ENCODE measurements at regions not wholly inside any gene's neighbourhood (a gene's known extent, or its start where the extent isn't known, plus 50 kb on each side); places are given as distances from the start of the nearest gene placed in this dataset.

DNA sequence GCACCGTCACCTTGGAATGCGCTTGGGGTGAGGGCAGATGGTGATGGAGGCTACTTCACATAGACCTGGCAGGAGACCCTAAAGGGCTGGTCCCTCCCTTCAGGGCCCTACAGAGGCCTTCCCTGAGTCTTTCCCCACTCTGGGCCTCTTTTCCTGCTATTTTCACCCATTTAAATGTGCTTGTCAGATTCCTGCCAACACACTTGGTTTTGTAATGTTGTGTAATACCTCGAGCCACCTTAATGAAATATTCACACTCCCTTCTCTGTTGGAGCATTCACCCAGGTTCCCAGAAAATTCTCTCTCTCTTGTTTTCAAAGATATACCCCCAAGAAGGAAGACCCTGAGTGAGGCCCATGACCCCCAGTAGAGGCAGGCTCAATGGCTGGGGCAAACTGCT lies 456.6 kb upstream of the DYNLRB2 start:
- DNase-seq (ENCODE audit: low read depth in 2 of 2), result no peak

DNA sequence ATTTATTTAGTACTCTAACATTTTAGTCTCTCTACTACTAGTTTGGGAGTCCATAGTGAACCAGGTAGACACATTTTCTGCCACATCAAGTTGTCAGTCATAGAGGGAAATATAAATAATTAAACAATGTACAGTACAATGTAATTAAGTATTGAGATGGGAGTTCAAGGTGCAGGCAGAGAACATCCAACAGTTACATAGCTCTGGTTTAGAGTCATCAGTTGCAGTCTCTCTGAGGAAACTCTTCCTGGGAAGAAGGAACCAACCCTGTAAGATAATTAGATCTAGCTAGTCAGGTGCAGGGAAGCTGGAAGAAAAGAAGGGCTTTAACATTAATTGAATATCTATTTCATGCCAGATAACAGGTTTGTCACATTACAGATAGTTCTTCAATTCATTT lies 457.9 kb upstream of the DYNLRB2 start:
- no peak for DNase-seq (ENCODE audit: low read depth in 2 of 2)

DNA sequence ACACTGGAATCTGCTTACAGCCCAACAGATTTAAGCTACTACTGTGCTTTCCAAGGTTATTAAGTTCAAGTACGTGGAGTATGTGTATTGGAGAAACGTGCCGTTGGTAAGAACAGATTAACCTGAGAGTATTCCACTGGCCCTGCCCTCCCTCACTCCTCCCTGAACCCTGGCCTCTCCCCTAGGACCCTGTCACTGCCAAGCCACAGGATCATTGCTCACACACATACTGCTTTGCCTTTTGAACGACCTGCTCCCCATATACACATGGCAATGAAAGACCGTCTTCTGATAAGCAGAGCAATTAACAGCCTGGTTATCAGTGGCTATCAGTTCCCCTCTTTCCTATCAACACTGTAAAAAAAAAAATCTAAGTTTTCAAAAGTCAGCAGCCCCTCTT lies 458.9 kb upstream of the DYNLRB2 start:
- DNase-seq (ENCODE audit: low read depth in 2 of 2), result no peak

DNA sequence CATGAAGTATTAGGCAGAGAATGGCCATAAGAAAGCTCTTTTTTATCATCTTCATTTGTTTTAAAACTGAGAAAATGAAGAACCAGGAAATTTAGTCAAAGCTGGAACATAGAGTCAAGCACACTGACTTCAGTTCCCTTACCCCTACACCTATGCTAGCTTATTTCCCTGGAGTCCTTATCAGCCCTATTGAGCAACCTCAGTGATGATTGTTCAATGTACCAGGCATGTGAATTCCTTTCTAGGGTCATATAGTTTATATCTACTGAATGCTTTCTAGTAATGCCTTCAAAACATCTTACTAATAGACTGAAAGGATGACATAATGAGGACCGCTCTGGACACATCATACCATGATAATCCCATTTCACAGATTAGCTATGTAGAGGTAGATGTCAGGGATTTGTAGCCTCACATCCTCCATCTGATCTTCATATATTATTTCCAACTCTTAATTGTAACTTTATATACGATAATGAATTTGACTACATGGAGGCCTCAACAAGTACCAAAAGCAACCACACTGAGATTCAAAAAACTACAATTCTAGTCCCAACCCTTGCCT lies 460.4 kb upstream of the DYNLRB2 start:
- no peak for DNase-seq (ENCODE audit: low read depth in 2 of 2)

DNA sequence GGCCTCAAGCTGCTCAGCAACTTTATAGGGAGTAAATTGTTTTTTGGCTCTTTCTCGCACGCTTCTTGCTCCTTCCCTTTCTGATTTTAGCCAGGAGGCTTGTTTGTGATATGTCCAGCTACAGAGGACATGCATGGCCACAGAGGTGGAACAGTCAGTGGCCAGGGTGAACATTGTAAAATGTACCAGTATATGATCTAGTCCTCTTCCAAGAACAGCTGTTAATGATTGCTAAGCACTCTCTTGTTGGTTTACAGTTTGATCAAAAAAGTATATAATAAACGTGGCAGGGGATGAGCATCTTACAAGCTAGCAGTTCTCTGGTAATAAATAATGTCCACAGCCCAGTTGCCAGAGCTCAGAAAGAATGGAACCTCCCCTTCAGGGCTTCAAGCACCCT lies 461.7 kb upstream of the DYNLRB2 start:
- DNase-seq (ENCODE audit: low read depth in 2 of 2), result no peak

DNA sequence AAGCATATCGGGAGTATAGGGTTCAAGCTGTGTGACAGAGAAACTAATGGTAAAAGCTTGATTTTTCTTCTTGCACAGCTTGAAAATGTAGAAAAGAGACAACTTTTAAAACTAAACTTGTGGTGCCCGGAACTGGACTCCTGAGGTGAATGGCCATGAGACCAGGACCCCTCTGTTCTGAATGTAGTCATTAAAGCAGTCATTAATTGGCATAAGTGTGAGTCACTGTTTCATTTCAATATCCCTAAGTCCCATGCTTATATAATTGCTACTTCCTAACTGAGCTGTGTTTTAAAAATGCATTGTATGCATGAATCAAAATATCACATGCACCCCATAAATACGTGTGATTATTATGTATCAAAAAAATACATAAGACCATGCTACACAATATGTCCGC lies 463.1 kb upstream of the DYNLRB2 start:
- no peak for DNase-seq (ENCODE audit: low read depth in 2 of 2)

DNA sequence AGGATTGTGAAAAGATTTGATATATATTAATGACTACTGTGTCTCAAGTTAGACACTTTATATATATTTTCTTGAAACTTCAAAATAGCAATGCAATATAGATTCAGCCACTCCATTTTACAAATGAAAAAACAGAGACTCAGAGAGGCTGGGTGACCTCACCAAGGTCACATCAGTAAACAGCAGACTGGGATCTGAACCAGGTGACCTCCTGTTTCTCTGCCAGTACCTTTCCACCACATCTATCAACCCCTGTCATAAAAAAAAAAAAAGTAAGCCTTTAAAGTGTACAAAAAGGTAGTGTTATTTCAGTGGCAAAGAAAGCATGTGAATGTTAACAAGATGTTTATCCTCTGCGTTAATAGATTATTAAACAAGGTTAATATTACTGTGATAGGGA lies 466.5 kb upstream of the DYNLRB2 start:
- DNase-seq (ENCODE audit: low read depth in 2 of 2), result no peak

DNA sequence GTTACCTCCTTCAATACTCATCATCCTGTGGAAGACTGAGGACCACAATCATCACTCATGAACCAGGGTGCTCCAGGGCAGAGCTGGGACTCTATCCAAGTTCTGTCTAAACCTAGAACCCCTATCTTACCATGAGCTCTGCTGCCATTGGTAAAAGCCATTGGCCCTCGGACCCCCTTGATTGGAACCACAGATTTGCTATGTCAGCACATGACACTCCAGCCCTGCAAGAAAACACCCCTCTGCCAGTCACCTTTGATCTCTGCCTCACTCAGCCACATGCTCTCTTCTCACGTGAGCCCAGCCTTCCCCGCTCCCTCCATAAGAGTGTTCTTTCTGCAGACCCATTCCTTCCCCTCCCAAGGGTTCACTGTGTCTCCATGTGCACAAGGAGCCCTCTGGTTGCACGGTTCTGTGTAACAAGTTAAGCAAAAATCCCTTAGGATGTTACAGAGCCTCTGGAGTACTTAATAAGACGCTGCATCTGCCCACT lies 468.8 kb upstream of the DYNLRB2 start:
- no peak for DNase-seq (ENCODE audit: low read depth in 2 of 2)

DNA sequence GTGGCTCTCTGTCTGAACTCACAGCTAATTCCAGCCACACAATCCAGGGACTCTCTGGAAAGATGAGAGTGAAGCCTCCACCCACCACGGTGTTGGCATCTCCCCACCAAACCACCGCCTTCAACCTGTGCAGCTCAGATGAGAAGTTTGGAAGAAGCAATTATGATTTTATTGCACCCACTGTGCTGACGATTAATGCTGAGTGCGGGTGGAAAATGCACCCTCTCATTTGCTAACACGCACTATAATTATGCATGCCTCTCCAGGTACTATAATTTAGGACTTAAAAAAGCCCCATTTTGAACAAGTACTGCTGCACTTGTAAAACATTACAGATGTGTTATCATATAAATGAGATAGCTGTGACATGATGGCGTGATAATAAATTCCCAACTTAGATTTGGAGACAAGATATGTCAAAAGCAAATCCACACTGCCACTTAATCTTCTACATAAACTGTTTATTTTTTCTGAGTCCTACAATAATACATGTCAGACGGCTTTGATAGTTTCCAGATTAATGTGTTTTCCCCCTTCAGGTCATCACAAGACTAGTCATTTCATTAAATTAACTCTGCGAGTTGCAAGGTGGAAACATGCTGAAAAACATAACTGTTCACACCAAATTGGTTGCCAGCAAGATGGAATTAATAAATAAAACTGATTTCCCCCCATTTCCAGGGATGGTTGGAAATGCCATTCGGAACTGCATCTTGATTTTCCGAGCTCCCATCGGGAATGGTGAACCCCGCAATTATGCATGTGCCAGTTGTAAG lies 466.5 kb upstream of the MAF start:
- no peak for DNase-seq (ENCODE audit: low read depth in 2 of 2)

DNA sequence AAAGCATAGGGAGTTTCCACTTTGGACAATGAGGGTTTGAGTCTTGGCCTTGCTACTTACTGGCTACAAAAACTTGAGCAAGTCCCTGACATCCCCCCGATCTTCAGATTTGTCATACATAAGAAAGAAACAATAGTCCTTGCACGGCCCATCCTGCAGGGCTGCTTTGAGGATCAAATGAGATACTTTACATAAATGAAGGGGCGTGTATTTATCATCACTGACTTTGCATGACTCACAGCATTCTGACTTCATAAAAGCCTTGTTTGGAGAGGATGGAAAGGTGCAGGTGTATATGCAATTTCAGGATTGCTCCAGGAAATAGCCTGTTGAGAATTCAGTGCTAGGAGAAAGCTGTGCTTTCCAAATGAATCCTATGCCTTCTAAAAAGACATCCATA lies 465.0 kb upstream of the MAF start:
- DNase-seq (ENCODE audit: low read depth in 2 of 2), result no peak

DNA sequence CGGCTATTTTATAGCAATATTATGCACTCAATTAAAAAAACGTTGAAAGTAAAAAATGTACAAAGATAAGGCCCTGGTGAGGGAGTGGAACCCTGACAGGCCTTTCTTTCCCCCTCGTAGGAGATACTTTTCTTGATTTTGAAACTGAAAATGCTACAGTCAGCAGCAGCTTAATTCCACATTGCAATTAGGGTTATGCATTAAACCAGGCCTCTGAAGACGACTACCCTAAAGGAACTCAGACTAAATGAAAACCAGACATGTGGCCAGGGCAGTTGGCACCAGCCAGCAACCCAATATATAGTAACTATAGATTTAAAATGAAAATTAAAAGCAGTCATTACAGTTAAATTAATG lies 463.2 kb upstream of the MAF start:
- DNase-seq (ENCODE audit: low read depth in 2 of 2), result no peak

DNA sequence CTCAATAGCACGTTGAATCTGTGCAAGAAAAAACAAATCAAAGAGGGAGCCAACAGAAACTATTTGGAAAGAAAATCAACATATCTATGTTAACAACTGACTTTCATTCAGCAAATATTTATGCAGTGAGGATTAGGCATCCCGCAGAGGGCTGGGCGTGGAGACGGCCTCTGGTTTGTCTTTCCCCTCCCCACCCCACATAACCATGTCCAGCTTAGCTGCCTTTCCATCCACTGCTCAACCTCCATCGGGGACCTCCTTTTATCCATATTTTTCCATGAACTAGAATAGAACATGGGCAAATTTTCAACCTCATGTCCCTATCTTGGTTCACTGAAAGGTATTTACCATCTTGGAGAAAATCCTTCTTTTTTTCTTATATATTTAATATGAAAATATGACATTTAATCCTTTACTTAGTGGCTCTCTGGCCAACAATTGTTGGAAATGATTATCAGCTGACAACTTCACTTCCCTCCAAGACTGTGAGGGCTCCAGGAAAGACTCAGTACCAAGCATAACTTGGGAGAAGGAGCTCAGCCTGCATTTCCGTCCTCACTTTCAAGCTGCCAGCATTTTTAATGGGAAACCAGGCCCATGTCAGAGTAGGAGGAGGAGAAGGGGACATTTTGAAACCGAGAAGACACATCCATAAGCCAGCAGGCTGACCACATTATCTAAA lies 462.6 kb upstream of the MAF start:
- no peak for DNase-seq (ENCODE audit: low read depth in 2 of 2)

DNA sequence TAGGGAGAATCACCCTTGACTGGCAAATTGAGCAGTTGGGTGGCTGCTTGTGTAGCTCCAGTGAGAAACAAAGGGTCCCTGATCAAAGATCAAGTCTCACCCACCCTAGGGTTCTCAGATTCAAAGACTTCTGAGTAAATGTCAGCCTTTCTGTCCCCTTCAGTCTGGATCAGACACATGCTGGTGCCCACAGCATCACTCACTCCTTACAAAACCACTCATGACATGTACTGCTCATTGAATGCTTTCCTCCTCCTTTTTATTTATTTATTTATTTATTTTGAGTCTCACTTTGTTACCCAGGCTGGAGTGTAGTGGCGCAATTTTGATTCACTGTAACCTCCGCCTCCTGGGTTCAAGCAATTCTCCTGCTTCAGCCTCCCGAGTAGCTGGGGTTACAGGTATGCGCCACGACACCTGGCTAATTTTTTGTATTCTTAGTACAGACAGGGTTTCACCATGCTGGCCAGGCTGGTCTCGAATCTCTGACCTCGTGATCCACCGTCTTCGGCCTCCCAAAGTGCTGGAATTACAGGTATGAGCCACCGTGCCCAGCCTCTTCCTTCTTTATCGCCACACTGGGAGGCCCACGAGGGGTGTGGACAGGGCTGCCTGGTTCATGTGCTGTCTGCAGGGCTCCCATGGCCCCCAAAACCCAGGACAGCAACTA lies 462.0 kb upstream of the MAF start:
- no peak for DNase-seq (ENCODE audit: low read depth in 2 of 2)

DNA sequence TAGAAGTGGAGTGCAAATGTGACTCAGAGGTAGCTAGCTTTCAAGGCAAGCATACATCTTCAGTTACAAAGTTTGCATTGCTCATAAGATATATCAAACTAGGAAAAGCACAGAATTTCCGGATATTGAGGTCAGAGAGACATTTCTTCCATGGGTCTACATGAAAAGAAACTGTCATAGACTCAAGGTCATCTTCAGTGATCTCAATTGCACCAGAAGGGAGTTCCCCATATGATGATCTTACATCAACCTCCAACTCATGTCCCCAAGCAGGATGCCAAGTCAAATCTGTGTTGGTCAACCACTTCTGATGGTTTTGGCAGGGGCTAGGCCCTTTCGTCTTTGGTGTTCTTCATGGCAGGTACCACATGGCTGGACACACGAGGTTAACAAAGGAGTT lies 459.9 kb upstream of the MAF start:
- no peak for DNase-seq (ENCODE audit: low read depth in 2 of 2)

DNA sequence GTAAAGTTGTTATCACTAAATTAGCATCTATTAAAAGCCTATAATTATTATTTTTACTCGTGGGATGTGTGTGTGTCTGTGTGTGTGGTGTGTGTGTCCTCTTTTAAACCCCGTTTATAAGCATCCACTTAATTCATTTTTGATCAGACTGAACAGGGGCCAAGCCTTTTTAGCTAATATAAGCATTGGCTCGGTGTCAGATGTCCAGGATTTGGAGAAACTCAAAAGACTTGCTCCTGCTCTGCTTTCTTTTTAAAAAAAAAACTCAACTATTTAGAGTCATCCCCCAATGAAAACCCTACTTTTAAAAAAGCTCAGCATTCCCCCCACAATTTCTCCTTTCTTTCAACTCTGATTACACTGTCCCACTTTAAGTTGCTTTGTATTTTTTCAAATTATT lies 459.3 kb upstream of the MAF start:
- no peak for DNase-seq (ENCODE audit: low read depth in 2 of 2)

DNA sequence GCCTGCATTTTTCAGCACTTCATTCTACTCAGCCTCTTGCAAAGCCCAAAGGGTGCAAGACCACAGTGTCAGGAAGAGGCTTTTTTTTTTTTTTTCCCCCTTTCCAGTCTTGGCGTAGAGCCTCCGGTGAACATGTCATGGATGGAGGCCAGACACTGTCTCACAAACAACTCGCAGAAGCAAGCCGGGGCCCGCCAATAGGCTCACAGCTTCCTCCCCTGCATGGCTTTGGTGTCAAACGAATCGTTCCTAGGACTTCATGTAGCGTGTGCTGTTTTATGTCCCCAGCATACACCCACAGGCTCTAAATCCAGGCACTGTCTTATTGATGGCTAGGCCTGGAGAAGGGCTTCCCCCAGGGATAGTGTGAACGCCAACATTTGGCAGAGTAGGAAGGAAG lies 457.7 kb upstream of the MAF start:
- DNase-seq (ENCODE audit: low read depth in 2 of 2), result no peak

DNA sequence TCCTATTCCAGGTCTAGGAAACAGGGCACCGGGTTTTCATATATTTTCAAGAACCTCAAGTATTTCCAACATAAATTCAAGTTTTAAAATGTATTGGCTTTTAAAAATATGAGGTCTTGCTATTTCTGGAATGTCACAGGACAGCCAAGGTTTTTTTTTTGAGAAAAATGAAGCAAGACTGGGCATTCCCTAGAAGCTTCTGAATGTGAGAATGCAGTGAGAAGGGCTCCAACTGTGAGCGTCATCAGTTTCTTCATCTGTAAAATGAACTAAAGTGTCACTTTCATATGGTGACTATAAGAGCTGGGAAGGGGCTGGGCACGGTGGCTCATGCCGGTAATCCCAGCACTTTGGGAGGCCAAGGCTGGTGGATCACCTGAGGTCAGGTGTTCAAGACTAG lies 455.8 kb upstream of the MAF start:
- no peak for DNase-seq (ENCODE audit: low read depth in 2 of 2)

DNA sequence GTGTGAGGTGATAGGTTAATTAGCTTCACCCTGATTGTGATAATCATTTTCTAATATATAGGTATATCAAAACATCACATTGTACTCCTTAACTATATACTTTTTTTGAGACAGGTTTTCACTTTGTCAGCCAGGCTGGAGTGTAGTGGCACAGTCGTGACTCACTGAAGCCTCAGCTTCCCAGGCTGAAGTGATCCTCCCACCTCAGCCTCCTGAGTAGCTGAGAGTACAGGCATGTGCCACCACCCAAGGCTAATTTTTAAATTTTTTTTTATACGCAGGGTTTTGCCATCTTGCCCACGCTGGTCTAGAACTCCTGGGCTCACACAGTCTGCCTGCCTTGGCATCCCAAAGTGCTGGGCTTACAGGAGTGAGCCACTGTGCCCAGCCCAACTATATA lies 455.3 kb upstream of the MAF start:
- DNase-seq (ENCODE audit: low read depth in 2 of 2), result no peak

DNA sequence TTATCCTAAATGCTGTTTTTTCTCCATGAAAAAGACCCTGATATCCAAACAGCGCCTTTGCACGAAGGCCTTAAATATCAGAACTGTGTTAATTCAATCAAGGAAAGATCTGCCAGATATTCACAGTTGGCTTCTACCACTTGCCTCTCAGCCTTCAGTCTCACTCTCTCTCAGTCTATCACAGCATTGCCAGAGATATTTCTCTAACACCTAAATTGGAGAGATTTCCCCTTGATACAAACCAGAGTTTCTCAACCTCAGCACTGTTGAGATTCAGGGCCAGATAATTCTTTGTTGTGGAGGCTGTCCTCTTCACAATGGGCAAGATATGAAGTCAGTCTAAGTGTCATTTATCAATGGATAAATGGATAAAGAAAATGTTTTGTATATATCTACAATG lies 454.1 kb upstream of the MAF start:
- no peak for DNase-seq (ENCODE audit: low read depth in 2 of 2)

DNA sequence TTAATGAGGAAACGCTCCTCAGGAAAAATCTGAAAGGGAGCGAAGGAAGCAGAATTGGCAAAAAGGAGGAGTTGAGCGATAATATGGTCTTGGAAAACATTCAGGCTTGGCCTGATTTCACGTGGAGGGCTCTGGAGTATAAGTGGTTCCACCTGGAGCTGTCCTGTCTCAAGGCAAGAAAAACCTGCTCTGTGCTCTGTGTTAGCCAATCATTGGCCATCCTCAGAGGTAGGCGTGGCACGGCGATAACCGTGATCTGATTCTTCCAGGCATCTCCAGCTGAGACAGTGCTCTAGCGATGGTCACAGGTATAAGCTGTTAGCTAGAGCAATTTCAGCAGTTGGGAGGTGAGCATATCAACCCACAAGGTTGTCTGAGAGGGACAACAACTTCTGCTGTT lies 450.5 kb upstream of the MAF start:
- DNase-seq (ENCODE audit: low read depth in 2 of 2), result no peak

DNA sequence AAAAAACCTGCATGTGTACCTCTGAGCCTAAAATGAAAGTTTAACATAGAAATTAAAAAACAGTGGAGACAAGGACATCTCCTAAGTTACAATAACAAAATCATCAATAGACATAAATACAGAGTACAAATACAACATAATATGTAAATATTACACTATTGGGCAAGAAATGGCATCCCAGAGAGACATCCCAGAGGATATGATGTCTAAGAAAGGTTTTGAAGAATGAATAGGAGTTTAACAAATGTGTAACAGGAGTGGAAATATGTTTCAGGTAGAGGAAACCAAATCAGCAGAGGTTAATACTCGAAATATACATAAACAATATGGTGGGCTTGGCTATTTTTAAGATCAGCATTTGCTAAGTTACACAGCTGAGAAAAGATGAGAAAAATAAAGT lies 447.7 kb upstream of the MAF start:
- no peak for DNase-seq (ENCODE audit: low read depth in 2 of 2)

DNA sequence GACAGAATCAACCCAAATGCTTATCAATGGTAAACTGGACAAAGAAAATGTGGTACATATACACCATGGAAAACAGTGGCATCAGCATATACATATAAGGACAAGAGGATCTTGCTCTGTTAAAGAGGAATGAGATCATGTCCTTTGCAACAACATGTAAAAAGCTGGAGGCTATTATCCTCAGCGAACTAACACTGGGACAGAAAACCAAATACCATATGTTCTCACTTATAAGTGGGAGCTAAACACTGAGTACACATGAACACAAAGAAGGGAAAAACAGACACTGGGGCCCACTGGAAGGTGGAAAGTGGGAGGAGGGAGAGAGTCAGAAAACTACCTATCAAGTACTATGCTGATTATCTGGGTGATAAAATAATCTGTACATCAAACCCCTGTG lies 447.3 kb upstream of the MAF start:
- no peak for DNase-seq (ENCODE audit: low read depth in 2 of 2)

DNA sequence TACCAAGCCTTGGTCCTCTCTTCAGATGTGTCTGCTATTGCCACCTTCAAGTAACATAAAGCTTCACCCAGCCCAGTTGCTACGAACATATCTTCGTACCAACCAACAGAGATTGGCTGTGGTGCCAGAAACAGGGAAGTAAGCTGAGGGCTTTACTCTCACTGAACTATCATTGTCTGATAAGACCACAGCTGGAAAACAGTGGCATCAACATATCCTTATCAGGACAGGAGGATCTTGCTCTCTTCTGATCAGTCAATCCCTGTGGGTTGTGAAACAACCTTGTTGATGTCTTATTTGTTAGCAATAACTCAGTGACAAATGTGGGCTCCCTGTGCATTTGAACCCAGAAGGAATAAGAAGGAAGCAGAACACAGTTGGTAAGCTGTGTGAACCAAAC lies 446.3 kb upstream of the MAF start:
- no peak for DNase-seq (ENCODE audit: low read depth in 2 of 2)

Measured in dermis microvascular lymphatic vessel endothelial cell (primary cell).